ENCODE measurements at regions not wholly inside any gene's neighbourhood (a gene's known extent, or its start where the extent isn't known, plus 50 kb on each side); places are given as distances from the start of the nearest gene placed in this dataset.

GRCh38 chr1:96931136-96931535, 209.6 kb downstream of the PTBP2 start:
- no peak overlapping the region for H3K27ac Mint-ChIP-seq (ENCODE audit: unreplicated experiment)
- no peaks in the 10 kb centered on the region for H3K4me1 Mint-ChIP-seq (ENCODE audit: unreplicated experiment)
- no peaks in the 10 kb centered on the region for H3K36me3 Mint-ChIP-seq (ENCODE audit: low read depth, unreplicated experiment)
- no peaks in the 10 kb centered on the region for H3K9me3 Mint-ChIP-seq (ENCODE audit: unreplicated experiment)
- no peak for TF ChIP-seq CTCF (IDR thresholded peaks at IDR 0.05; ENCODE audit: unreplicated experiment)
- no peak for DNase-seq (ENCODE audit: low spot score)
- no peak overlapping the region for H3K4me3 Mint-ChIP-seq (ENCODE audit: unreplicated experiment)
- H3K27me3 Mint-ChIP-seq (ENCODE audit: unreplicated experiment), result no peaks in the 10 kb centered on the region

- H3K4me1 Mint-ChIP-seq (ENCODE audit: unreplicated experiment), result no peaks in the 10 kb centered on the region
- DNase-seq (ENCODE audit: low spot score), result no peak
- H3K27me3 Mint-ChIP-seq (ENCODE audit: unreplicated experiment), result no peaks in the 10 kb centered on the region
- H3K4me3 Mint-ChIP-seq (ENCODE audit: unreplicated experiment), result no peak overlapping the region
- no peaks in the 10 kb centered on the region for H3K36me3 Mint-ChIP-seq (ENCODE audit: low read depth, unreplicated experiment)
- no peaks in the 10 kb centered on the region for H3K9me3 Mint-ChIP-seq (ENCODE audit: unreplicated experiment)
- no peak overlapping the region for H3K27ac Mint-ChIP-seq (ENCODE audit: unreplicated experiment)
- TF ChIP-seq CTCF (IDR thresholded peaks at IDR 0.05; ENCODE audit: unreplicated experiment), result no peak
These were observed 212.7 kb downstream of the PTBP2 start for GRCh38 chr1:96934282-96934681.

GRCh38 chr1:96944432-96945092, 223.0 kb downstream of the PTBP2 start:
- Mint-ChIP-seq H3K27ac (ENCODE audit: unreplicated experiment) (no peak overlapping the region), H3K36me3 (ENCODE audit: low read depth, unreplicated experiment) (no peaks in the 10 kb centered on the region), H3K27me3 (ENCODE audit: unreplicated experiment) (no peaks in the 10 kb centered on the region), H3K4me3 (ENCODE audit: unreplicated experiment) (no peak overlapping the region), H3K9me3 (ENCODE audit: unreplicated experiment) (no peaks in the 10 kb centered on the region), H3K4me1 (ENCODE audit: unreplicated experiment) (no peaks in the 10 kb centered on the region)
- TF ChIP-seq CTCF (IDR thresholded peaks at IDR 0.05; ENCODE audit: unreplicated experiment), result no peak
- DNase-seq (ENCODE audit: low spot score), result no peak

- TF ChIP-seq CTCF (IDR thresholded peaks at IDR 0.05; ENCODE audit: unreplicated experiment), result no peak
- no peaks in the 10 kb centered on the region for H3K4me1 Mint-ChIP-seq (ENCODE audit: unreplicated experiment)
- no peak overlapping the region for H3K4me3 Mint-ChIP-seq (ENCODE audit: unreplicated experiment)
- DNase-seq (ENCODE audit: low spot score), result no peak
- no peak overlapping the region for H3K27ac Mint-ChIP-seq (ENCODE audit: unreplicated experiment)
- peaks cover 1% of the 10 kb centered on the region for H3K27me3 Mint-ChIP-seq (ENCODE audit: unreplicated experiment)
- no peaks in the 10 kb centered on the region for H3K36me3 Mint-ChIP-seq (ENCODE audit: low read depth, unreplicated experiment)
- no peaks in the 10 kb centered on the region for H3K9me3 Mint-ChIP-seq (ENCODE audit: unreplicated experiment)
These were observed 224.0 kb downstream of the PTBP2 start for GRCh38 chr1:96945509-96946084.

- Mint-ChIP-seq H3K4me1 (ENCODE audit: unreplicated experiment) (no peaks in the 10 kb centered on the region), H3K36me3 (ENCODE audit: low read depth, unreplicated experiment) (no peaks in the 10 kb centered on the region), H3K27ac (ENCODE audit: unreplicated experiment) (no peak overlapping the region), H3K27me3 (ENCODE audit: unreplicated experiment) (no peaks in the 10 kb centered on the region), H3K4me3 (ENCODE audit: unreplicated experiment) (no peak overlapping the region), H3K9me3 (ENCODE audit: unreplicated experiment) (no peaks in the 10 kb centered on the region)
- no peak for DNase-seq (ENCODE audit: low spot score)
- TF ChIP-seq CTCF (IDR thresholded peaks at IDR 0.05; ENCODE audit: unreplicated experiment), result no peak
These were observed 233.9 kb downstream of the PTBP2 start for GRCh38 chr1:96955307-96956012.
